ENCODE measurements at regions not wholly inside any gene's neighbourhood (a gene's known extent, or its start where the extent isn't known, plus 50 kb on each side); places are given as distances from the start of the nearest gene placed in this dataset.

- no peak for DNase-seq
These were observed 69.7 kb upstream of the DAPK1 start for GRCh38 chr9:87427851-87428506.

GRCh38 chr9:87428659-87429058 is 69.0 kb upstream of the DAPK1 start:
- DNase-seq, result no peak

GRCh38 chr9:87431837-87432236 is 65.8 kb upstream of the DAPK1 start:
- no peak for DNase-seq

- no peak for DNase-seq
These were observed 63.8 kb upstream of the DAPK1 start for GRCh38 chr9:87433853-87434252.

- DNase-seq, result no peak
These were observed 63.3 kb upstream of the DAPK1 start for GRCh38 chr9:87434366-87434765.

GRCh38 chr9:87435189-87435880 is 62.3 kb upstream of the DAPK1 start:
- DNase-seq, result no peak

GRCh38 chr9:87436716-87437115 is 61.0 kb upstream of the DAPK1 start:
- DNase-seq, result no peak

- DNase-seq, result no peak
These were observed 59.7 kb upstream of the DAPK1 start for GRCh38 chr9:87437966-87438365.

- DNase-seq, result no peak
These were observed 56.4 kb upstream of the DAPK1 start for GRCh38 chr9:87441251-87441650.

- DNase-seq, result no peak
These were observed 55.2 kb upstream of the DAPK1 start for GRCh38 chr9:87442451-87442850.

GRCh38 chr9:87443006-87443405 is 54.7 kb upstream of the DAPK1 start:
- DNase-seq, result no peak

GRCh38 chr9:87443461-87443860 is 54.2 kb upstream of the DAPK1 start:
- DNase-seq, result no peak

GRCh38 chr9:87445646-87446045 is 52.0 kb upstream of the DAPK1 start:
- peak; percentile 22 for DNase-seq

- DNase-seq, result no peak
These were observed 51.1 kb upstream of the DAPK1 start for GRCh38 chr9:87446527-87446926.

GRCh38 chr9:87447547-87448432 is 49.9 kb upstream of the DAPK1 start:
- DNase-seq, result no peak
